IPS-18c (cell line): ENCODE measurements at regions not wholly inside any gene's neighbourhood (a gene's known extent, or its start where the extent isn't known, plus 50 kb on each side); places are given as distances from the start of the nearest gene placed in this dataset.
"Not testable (repeated sequence)": the region's sequence is repeated elsewhere in the genome, so short reads cannot be mapped to it uniquely, and the experiment has no call there.

Source experiments
- H3K4me3 ChIP-seq: 2 replicates; pipeline ENCODE4 v1.7.0; 2013; ENCODE audit warnings: low read depth, mild to moderate bottlenecking, low read length, moderate library complexity; ENCODE audit not compliant: insufficient read depth
- H3K9me3 ChIP-seq: one replicate; pipeline ENCODE4 v1.6.1; 2013; ENCODE audit warnings: mild to moderate bottlenecking, low read length, moderate library complexity; ENCODE audit not compliant: control insufficient read depth, insufficient read depth

- not testable (repeated sequence) for H3K4me3 ChIP-seq
Observed at GRCh38 chr9:42656789-42657188, 473.3 kb downstream of the SPATA31A6 start.

GRCh38 chr9:42657496-42657895 lies 474.0 kb downstream of the SPATA31A6 start:
- not testable (repeated sequence) for H3K9me3 ChIP-seq, H3K4me3 ChIP-seq

More at GRCh38 chr9:42656789-42657188, 473.3 kb downstream of the SPATA31A6 start:
- not testable (repeated sequence) for H3K9me3 ChIP-seq

DNA sequence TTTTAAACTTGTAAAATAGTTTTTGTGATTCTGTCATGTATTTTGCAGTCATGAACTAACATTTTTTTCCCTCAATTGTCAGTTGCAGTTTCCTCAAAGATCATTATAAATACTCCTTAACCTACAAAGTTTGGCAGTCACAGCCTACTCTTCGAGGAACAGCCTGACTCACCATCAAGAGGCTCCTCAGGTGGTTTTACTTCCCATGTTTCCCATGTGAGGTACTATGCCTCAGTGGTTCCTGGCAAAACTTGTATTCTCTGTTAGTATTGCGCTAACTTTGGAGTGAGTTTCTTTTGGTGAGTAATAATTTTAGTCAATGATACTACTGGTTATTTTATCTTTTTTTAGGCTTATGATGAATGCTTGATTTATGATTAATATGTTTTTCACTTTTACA lies 513.7 kb downstream of the SPATA31A6 start:
- not testable (repeated sequence) for H3K4me3 ChIP-seq, H3K9me3 ChIP-seq

DNA sequence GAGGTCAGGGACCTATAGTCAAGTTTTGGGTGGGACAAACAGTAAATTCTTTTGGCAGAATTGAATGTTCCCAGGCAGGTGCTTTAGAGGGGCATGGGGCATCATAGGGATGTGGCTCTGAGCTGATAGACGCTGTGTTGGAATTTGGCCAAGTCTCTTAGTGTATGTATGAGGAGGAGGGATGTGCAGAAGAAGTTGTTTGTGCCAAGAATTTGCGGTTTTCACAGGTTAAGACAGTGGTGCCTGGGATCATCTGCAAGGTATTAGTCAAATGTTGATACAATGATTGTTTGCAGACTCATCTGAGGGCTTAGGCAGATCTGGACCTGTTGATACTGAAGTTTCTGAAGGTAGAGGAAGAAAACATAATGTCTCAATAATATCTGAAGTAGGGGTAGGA lies 519.4 kb downstream of the SPATA31A6 start:
- H3K4me3 ChIP-seq, H3K9me3 ChIP-seq: not testable (repeated sequence)

GRCh38 chr9:42724841-42725835 lies 541.7 kb downstream of the SPATA31A6 start:
- not testable (repeated sequence) for H3K4me3 ChIP-seq, H3K9me3 ChIP-seq

- H3K4me3 ChIP-seq: not testable (repeated sequence)
Observed at GRCh38 chr9:42743030-42743814, 559.8 kb downstream of the SPATA31A6 start.

DNA sequence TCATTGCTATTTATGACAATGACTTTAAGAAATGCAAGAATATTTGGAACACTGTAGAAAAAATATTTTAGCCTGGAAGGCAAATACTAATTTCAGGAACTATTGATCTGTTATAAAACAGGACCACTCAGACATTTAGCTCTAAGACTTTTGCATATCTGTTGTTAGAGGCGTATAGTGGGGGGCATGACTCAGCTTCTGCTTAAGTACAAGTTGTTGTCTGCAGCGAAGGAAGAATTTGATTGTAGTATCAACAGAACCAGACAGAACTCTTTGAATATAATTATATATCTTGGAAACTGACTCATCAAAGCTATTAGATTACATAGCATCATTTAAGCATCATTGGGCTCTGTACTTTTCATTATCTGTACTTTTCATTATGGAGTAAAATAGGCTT lies 573.8 kb downstream of the SPATA31A6 start:
- not testable (repeated sequence) for H3K9me3 ChIP-seq, H3K4me3 ChIP-seq

More at GRCh38 chr9:42743030-42743814, 559.8 kb downstream of the SPATA31A6 start:
- H3K9me3 ChIP-seq: not testable (repeated sequence)

GRCh38 chr9:42759320-42759719 lies 575.9 kb downstream of the SPATA31A6 start:
- not testable (repeated sequence) for H3K9me3 ChIP-seq, H3K4me3 ChIP-seq

DNA sequence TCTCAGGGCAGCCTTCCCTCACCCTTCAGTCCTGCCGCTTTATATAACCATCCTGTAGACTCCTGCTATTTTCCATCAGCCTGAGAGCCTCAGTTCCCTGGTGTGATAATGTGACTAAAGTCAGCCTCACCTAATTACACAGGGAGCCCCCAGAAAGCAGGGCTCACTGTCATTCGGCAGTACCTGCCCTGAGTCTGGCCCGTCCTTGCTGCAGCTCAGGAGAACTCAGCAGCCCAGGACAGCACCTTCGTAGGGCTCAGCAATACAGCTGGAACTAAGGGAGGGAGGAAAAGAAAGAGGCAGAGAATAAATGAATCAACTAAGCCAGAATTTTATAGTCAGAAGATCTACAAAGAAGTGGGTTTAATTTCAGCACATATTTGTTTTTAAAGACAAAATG lies 598.7 kb downstream of the SPATA31A6 start:
- not testable (repeated sequence) for H3K4me3 ChIP-seq

DNA sequence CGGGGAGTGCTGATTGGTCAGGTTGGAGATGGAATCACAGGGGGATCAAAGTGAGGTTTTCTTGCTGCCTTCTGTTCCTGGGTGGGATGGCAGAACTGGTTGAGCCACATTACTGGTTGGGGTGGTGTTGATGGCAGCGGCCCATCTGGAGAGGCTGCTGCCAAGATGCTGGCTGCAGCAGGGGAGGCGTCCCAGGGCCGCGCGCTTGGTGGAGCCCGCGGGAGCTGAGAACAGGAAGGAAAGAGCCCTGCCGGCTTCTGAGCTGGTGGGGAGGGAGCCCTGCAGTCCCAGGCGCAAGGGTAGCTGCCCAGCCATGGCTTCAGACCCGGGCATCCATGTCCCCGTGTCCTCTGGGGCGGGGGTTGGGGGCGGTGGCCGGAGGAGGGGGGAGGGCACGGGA lies 609.3 kb downstream of the SPATA31A6 start:
- H3K9me3 ChIP-seq, H3K4me3 ChIP-seq: not testable (repeated sequence)

More for the DNA sequence above, 598.7 kb downstream of the SPATA31A6 start:
- H3K9me3 ChIP-seq: not testable (repeated sequence)

DNA sequence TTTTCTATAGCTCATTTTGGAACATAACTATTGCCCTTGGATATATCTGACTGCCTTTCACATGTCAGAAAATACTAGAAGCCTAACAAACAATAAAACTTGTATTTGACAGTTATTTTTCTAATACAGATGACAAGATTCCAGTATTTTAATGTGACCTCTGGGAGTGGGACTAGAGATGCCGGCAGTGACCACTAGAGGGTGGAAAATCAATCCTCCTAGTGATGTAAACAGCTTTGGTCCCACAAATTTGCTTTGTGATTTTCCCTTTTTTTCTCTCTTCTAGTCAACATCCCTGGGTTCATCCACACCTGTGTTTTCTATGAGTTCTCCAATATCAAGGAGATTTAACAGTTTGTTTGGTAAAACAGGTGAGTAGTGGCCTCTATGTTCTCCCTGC lies 615.1 kb downstream of the SPATA31A6 start:
- H3K4me3 ChIP-seq, H3K9me3 ChIP-seq: not testable (repeated sequence)

DNA sequence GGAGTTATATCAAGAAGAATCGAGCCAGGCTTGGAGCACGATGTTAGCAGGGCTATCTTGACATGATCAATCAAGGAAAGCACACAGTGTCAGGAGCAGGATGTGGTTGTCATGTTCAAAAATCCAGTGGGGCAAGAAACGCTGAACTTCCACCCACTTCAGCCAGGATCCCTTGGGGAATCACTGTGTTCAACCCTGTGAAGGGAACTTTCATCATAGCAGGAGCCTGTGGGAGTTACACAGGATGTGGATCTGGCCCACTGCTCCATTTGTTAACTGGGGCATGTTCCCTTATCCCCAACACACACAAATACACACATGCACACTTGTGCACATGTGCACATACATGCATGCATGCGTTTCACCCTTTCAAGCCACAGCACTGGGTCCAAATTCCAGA lies 619.3 kb downstream of the SPATA31A6 start:
- not testable (repeated sequence) for H3K9me3 ChIP-seq

GRCh38 chr9:42806674-42807073 lies 623.2 kb downstream of the SPATA31A6 start:
- H3K9me3 ChIP-seq, H3K4me3 ChIP-seq: not testable (repeated sequence)

More for the DNA sequence above, 619.3 kb downstream of the SPATA31A6 start:
- not testable (repeated sequence) for H3K4me3 ChIP-seq

GRCh38 chr9:42821468-42821867 lies 638.0 kb downstream of the SPATA31A6 start:
- not testable (repeated sequence) for H3K9me3 ChIP-seq, H3K4me3 ChIP-seq

- H3K9me3 ChIP-seq, H3K4me3 ChIP-seq: not testable (repeated sequence)
Observed at GRCh38 chr9:42848156-42848555, 664.7 kb downstream of the SPATA31A6 start.

- not testable (repeated sequence) for H3K9me3 ChIP-seq, H3K4me3 ChIP-seq
Observed at GRCh38 chr9:42850896-42851693, 667.6 kb downstream of the SPATA31A6 start.

DNA sequence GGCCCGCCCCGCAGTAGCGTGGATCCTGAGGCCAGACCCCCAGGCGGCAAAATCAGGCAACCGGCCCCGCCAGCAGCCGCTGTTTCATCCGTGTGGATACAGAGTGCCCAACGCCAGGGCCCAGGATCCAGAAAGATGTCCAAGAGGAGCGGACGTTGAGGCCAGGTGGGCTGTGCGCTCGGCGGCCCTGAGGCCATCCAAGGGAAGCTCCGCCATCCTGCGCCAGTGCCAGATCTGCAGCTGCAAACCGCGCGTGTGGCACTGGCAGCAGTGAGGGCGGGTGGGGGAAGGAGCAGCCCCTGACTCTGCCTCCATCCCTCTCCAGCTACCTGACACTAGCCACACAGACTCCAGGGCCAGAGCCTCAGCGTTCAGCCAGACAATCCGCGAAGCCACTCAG lies 668.2 kb downstream of the SPATA31A6 start:
- not testable (repeated sequence) for H3K9me3 ChIP-seq, H3K4me3 ChIP-seq
